ENCODE measurements at regions not wholly inside any gene's neighbourhood (a gene's known extent, or its start where the extent isn't known, plus 50 kb on each side); places are given as distances from the start of the nearest gene placed in this dataset.

- TF ChIP-seq CREB3L1 (IDR thresholded peaks at IDR 0.05; ENCODE audit: borderline replicate concordance, low read depth) (no peak), SMARCC2 (IDR thresholded peaks at IDR 0.05; ENCODE audit: low read depth) (no peak), NFE2 (IDR thresholded peaks at IDR 0.05; ENCODE audit: low read depth) (no peak), CREB1 (IDR thresholded peaks at IDR 0.05) (no peak), CREB1 (CRISPR knock-in tag; IDR thresholded peaks at IDR 0.05) (no peak), ETS2 (tag; IDR thresholded peaks at IDR 0.05; ENCODE audit: borderline replicate concordance, poor library complexity, severe bottlenecking) (no peak), ELF1 (tag; IDR thresholded peaks at IDR 0.05) (no peak), NFIC (IDR thresholded peaks at IDR 0.05) (peak; percentile 52), MAFF (IDR thresholded peaks at IDR 0.05; ENCODE audit: low read length) (peak; percentile 23; the same call in 1 of the 2 replicates), DDX20 (tag; IDR thresholded peaks at IDR 0.05; ENCODE audit: low read depth) (no peak), ZNF316 (IDR thresholded peaks at IDR 0.05) (peak; percentile 78), FOXM1 (IDR thresholded peaks at IDR 0.05; ENCODE audit: low read depth) (no peak), FOXM1 (CRISPR knock-in tag; IDR thresholded peaks at IDR 0.05; ENCODE audit: low read depth) (no peak), KAT7 (CRISPR knock-in tag; IDR thresholded peaks at IDR 0.05; ENCODE audit: borderline replicate concordance) (no peak), ZNF592 (IDR thresholded peaks at IDR 0.05) (no peak)
- TF ChIP-seq, protein P1, sequence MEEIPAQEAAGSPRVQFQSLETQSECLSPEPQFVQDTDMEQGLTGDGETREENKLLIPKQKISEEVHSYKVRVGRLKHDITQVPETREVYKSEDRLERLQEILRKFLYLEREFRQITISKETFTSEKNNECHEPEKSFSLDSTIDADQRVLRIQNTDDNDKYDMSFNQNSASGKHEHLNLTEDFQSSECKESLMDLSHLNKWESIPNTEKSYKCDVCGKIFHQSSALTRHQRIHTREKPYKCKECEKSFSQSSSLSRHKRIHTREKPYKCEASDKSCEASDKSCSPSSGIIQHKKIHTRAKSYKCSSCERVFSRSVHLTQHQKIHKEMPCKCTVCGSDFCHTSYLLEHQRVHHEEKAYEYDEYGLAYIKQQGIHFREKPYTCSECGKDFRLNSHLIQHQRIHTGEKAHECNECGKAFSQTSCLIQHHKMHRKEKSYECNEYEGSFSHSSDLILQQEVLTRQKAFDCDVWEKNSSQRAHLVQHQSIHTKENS (CRISPR knock-in tag; IDR thresholded peaks at IDR 0.05) = no peak
- TF ChIP-seq, protein P2, sequence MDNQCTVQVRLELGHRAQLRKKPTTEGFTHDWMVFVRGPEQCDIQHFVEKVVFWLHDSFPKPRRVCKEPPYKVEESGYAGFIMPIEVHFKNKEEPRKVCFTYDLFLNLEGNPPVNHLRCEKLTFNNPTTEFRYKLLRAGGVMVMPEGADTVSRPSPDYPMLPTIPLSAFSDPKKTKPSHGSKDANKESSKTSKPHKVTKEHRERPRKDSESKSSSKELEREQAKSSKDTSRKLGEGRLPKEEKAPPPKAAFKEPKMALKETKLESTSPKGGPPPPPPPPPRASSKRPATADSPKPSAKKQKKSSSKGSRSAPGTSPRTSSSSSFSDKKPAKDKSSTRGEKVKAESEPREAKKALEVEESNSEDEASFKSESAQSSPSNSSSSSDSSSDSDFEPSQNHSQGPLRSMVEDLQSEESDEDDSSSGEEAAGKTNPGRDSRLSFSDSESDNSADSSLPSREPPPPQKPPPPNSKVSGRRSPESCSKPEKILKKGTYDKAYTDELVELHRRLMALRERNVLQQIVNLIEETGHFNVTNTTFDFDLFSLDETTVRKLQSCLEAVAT (IDR thresholded peaks at IDR 0.05) = no peak
These were observed 52.4 kb upstream of the SELENOK start (continued) for GRCh38 chr3:53944028-53944427.

Data from K562 (cell line).